ENCODE measurements at regions not wholly inside any gene's neighbourhood (a gene's known extent, or its start where the extent isn't known, plus 50 kb on each side); places are given as distances from the start of the nearest gene placed in this dataset.

- no peak overlapping the region for H3K4me3 Mint-ChIP-seq
Observed at GRCh38 chr18:41767960-41768359, 187.1 kb upstream of the PIK3C3 start.

GRCh38 chr18:41765460-41765859 is 189.6 kb upstream of the PIK3C3 start:
- H3K4me3 Mint-ChIP-seq, result no peak overlapping the region
- Histone ChIP-seq H2AFZ (0 out of 2 replicates have a peak overlapping the region, but pooled peaks have one; percentile 47), H3K4me2 (no peak overlapping the region), H3K4me1 (ENCODE audit: insufficient read depth) (peaks cover 4% of the 10 kb centered on the region; the same call in 1 of the 2 replicates), H3K9me2 (ENCODE audit: insufficient read depth) (0 out of 2 replicates have a peak, but pooled peaks cover 3% of the 10 kb centered on the region), H3K27me3 (ENCODE audit: insufficient read depth) (no peaks in the 10 kb centered on the region), H3K79me2 (replicated peaks; ENCODE audit: insufficient read depth) (no peaks in the 10 kb centered on the region), H3F3A (replicated peaks; ENCODE audit: low read depth) (no peaks in the 10 kb centered on the region), H4K20me1 (replicated peaks; ENCODE audit: insufficient read depth) (no peaks in the 10 kb centered on the region), H3K27ac (ENCODE audit: low read depth) (no peak overlapping the region), H3K36me3 (ENCODE audit: insufficient read depth) (no peaks in the 10 kb centered on the region), H3K4me3 (no peak overlapping the region)
- H3K27me3 Mint-ChIP-seq (ENCODE audit: insufficient read depth, low read depth, poor library complexity), result no peaks in the 10 kb centered on the region
- H3K4me1 Mint-ChIP-seq, result peaks cover 8% of the 10 kb centered on the region
- no peaks in the 10 kb centered on the region for H3K9me3 Mint-ChIP-seq
- no peak overlapping the region for H3K27ac Mint-ChIP-seq
- ATAC-seq (no peak), DNase-seq (ENCODE audit: low spot score) (no peak)
- no peaks in the 10 kb centered on the region for H3K36me3 Mint-ChIP-seq (ENCODE audit: low read depth)
- TF ChIP-seq ZNF331 (CRISPR knock-in tag; IDR thresholded peaks at IDR 0.05; ENCODE audit: low read depth) (no peak), CTCF (conservative IDR thresholded peaks at IDR 0.05; ENCODE audit: low read depth in 2 of 2) (no peak), POLR2AphosphoS5 (IDR thresholded peaks at IDR 0.05; ENCODE audit: low read depth) (no peak), EZH2 (IDR thresholded peaks at IDR 0.05; ENCODE audit: low read depth, unreplicated experiment) (no peak), ZNF114 (CRISPR knock-in tag; IDR thresholded peaks at IDR 0.05) (no peak), EZH2phosphoT487 (IDR thresholded peaks at IDR 0.05; ENCODE audit: unreplicated experiment) (no peak), ZNF462 (CRISPR knock-in tag; IDR thresholded peaks at IDR 0.05) (no peak)

More at GRCh38 chr18:41767960-41768359, 187.1 kb upstream of the PIK3C3 start:
- no peak overlapping the region for H3K27ac ChIP-seq (ENCODE audit: low read depth)
- Mint-ChIP-seq H3K36me3 (ENCODE audit: low read depth) (no peaks in the 10 kb centered on the region), H3K4me1 (peaks cover 8% of the 10 kb centered on the region), H3K27me3 (ENCODE audit: insufficient read depth, low read depth, poor library complexity) (no peaks in the 10 kb centered on the region), H3K27ac (no peak overlapping the region), H3K9me3 (no peaks in the 10 kb centered on the region)
- H3K4me1 ChIP-seq (ENCODE audit: insufficient read depth), result peaks cover 4% of the 10 kb centered on the region; the same call in 1 of the 2 replicates
- H3K9me2 ChIP-seq (ENCODE audit: insufficient read depth), result 0 out of 2 replicates have a peak, but pooled peaks cover 3% of the 10 kb centered on the region
- no peaks in the 10 kb centered on the region for H3K27me3 ChIP-seq (ENCODE audit: insufficient read depth)
- no peaks in the 10 kb centered on the region for H3K79me2 ChIP-seq (replicated peaks; ENCODE audit: insufficient read depth)
- no peaks in the 10 kb centered on the region for H4K20me1 ChIP-seq (replicated peaks; ENCODE audit: insufficient read depth)
- no peaks in the 10 kb centered on the region for H3F3A ChIP-seq (replicated peaks; ENCODE audit: low read depth)
- ATAC-seq, result peak; percentile 67
- H3K4me2 ChIP-seq, result no peak overlapping the region
- DNase-seq (ENCODE audit: low spot score), result peak; percentile 29
- no peaks in the 10 kb centered on the region for H3K36me3 ChIP-seq (ENCODE audit: insufficient read depth)
- no peak overlapping the region for H2AFZ ChIP-seq
- peak; percentile 34 to 57; a peak in 3 of 4 replicates for TF ChIP-seq CTCF (conservative IDR thresholded peaks at IDR 0.05; ENCODE audit: low read depth in 2 of 2)
- no peak for TF ChIP-seq EZH2 (IDR thresholded peaks at IDR 0.05; ENCODE audit: low read depth, unreplicated experiment)
- no peak overlapping the region for H3K4me3 ChIP-seq

Data from GM23338 (cell line).